Loucy (cell line): ENCODE measurements at regions not wholly inside any gene's neighbourhood (a gene's known extent, or its start where the extent isn't known, plus 50 kb on each side); places are given as distances from the start of the nearest gene placed in this dataset.

ENCODE experiments used
- EZH2phosphoT487 ChIP-seq: fragments of 200-600 bp; IDR thresholded peaks from 2 replicates; pipeline ENCODE4 v1.6.1; 2018; ENCODE audit warnings: antibody characterized with exemption, mild to moderate bottlenecking, moderate library complexity, borderline replicate concordance
- TF ChIP-seq, protein P1 (sequence below): fragments of 200-600 bp; sonication (generic); conservative IDR thresholded peaks from 2 replicates; pipeline ENCODE4 v1.5.1; 2014; ENCODE audit warnings: mild to moderate bottlenecking, antibody characterized with exemption, low read length

GRCh38 chr1:172793823-172794222 lies 134.9 kb downstream of the FASLG start:
- TF ChIP-seq, protein P1, sequence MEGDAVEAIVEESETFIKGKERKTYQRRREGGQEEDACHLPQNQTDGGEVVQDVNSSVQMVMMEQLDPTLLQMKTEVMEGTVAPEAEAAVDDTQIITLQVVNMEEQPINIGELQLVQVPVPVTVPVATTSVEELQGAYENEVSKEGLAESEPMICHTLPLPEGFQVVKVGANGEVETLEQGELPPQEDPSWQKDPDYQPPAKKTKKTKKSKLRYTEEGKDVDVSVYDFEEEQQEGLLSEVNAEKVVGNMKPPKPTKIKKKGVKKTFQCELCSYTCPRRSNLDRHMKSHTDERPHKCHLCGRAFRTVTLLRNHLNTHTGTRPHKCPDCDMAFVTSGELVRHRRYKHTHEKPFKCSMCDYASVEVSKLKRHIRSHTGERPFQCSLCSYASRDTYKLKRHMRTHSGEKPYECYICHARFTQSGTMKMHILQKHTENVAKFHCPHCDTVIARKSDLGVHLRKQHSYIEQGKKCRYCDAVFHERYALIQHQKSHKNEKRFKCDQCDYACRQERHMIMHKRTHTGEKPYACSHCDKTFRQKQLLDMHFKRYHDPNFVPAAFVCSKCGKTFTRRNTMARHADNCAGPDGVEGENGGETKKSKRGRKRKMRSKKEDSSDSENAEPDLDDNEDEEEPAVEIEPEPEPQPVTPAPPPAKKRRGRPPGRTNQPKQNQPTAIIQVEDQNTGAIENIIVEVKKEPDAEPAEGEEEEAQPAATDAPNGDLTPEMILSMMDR: no peak
- no peak for TF ChIP-seq EZH2phosphoT487
